ENCODE measurements at regions not wholly inside any gene's neighbourhood (a gene's known extent, or its start where the extent isn't known, plus 50 kb on each side); places are given as distances from the start of the nearest gene placed in this dataset.
"Not testable (repeated sequence)": the region's sequence is repeated elsewhere in the genome, so short reads cannot be mapped to it uniquely, and the experiment has no call there.

- peaks cover 11% of the 10 kb centered on the region for H3K4me1 Mint-ChIP-seq (ENCODE audit: unreplicated experiment)
- no peak overlapping the region for H3K27ac Mint-ChIP-seq
- peaks cover 27% of the 10 kb centered on the region for H3K27me3 Mint-ChIP-seq
- TF ChIP-seq CTCF (conservative IDR thresholded peaks at IDR 0.05): no peak
- H3K4me3 Mint-ChIP-seq: no peak overlapping the region
- H3K36me3 Mint-ChIP-seq: no peaks in the 10 kb centered on the region
- no peaks in the 10 kb centered on the region for H3K9me3 Mint-ChIP-seq
- DNase-seq (ENCODE audit: extremely low spot score, unreplicated experiment): no peak
These were observed 397.7 kb upstream of the TNRC6C start for GRCh38 chr17:77560841-77561240.

GRCh38 chr17:77562361-77562760, 396.1 kb upstream of the TNRC6C start:
- not testable (repeated sequence) for H3K9me3 Mint-ChIP-seq; H3K36me3 Mint-ChIP-seq; H3K4me3 Mint-ChIP-seq; H3K4me1 Mint-ChIP-seq (ENCODE audit: unreplicated experiment); H3K27ac Mint-ChIP-seq; DNase-seq (ENCODE audit: extremely low spot score, unreplicated experiment)
- peaks cover 23% of the 10 kb centered on the region for H3K27me3 Mint-ChIP-seq

DNA sequence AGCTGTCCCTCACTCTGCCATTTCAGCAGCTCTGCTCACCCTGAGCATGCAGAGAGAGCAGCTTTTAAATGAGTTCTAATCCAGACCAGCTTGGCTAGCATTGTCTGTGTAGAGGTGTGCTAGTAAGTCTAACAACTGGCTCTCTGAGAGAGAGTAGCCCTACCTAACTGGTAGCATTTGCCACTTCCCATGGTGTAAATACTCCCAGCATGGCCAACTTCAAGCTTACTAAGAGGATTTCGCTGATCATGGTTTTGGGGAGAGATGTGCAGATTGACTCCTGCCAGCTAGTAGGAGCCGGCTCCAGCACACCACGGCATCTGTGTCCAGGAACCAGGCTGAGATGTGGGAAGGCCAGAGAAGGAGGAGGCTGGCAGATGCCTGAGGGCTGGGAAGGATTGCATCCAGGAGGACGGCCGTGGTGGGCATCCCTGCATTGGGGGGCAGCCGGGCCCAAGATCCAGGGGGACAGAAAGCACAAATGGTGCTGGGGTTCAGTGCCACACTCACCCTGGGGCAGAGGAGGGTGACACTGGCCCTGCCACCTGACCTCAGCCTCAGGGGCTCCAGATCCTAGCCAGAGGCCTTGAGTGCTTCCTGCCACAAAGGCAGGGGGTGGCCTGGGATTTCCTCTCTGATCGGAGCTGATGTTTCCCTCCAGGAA, 394.9 kb upstream of the TNRC6C start:
- H3K9me3 Mint-ChIP-seq: no peaks in the 10 kb centered on the region
- H3K4me1 Mint-ChIP-seq (ENCODE audit: unreplicated experiment): no peaks in the 10 kb centered on the region
- no peak overlapping the region for H3K4me3 Mint-ChIP-seq
- no peak for TF ChIP-seq CTCF (conservative IDR thresholded peaks at IDR 0.05)
- no peak overlapping the region for H3K27ac Mint-ChIP-seq
- H3K27me3 Mint-ChIP-seq: peaks cover 21% of the 10 kb centered on the region
- DNase-seq (ENCODE audit: extremely low spot score, unreplicated experiment): no peak
- H3K36me3 Mint-ChIP-seq: no peaks in the 10 kb centered on the region

- no peak overlapping the region for H3K27ac Mint-ChIP-seq
- no peaks in the 10 kb centered on the region for H3K9me3 Mint-ChIP-seq
- H3K36me3 Mint-ChIP-seq: no peaks in the 10 kb centered on the region
- H3K4me3 Mint-ChIP-seq: no peak overlapping the region
- no peaks in the 10 kb centered on the region for H3K4me1 Mint-ChIP-seq (ENCODE audit: unreplicated experiment)
- TF ChIP-seq CTCF (conservative IDR thresholded peaks at IDR 0.05): no peak
- H3K27me3 Mint-ChIP-seq: peaks cover 18% of the 10 kb centered on the region
- DNase-seq (ENCODE audit: extremely low spot score, unreplicated experiment): no peak
These were observed 394.1 kb upstream of the TNRC6C start for GRCh38 chr17:77564278-77564920.

DNA sequence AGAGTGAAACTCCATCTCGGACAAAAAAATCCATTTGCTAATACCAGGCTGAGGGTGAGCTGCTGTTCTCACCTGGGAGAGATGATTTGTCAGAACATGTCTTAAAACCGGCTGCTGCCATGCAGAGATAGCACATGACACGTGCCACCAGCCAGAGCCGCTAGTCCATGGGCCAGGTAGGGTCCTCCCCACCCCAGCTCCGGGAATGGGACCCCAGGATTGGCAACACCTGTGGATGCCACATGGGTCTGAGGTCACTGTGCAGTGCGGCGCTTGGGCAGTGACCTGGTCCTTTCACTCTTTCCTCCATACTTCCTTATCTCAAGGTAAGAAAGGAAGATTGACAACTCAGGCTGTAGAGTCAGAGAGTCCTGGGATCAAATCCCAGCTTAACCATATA, 393.3 kb upstream of the TNRC6C start:
- Mint-ChIP-seq H3K4me3 (no peak overlapping the region), H3K9me3 (no peaks in the 10 kb centered on the region), H3K36me3 (no peaks in the 10 kb centered on the region), H3K4me1 (ENCODE audit: unreplicated experiment) (no peaks in the 10 kb centered on the region), H3K27me3 (peaks cover 13% of the 10 kb centered on the region), H3K27ac (no peak overlapping the region)
- no peak for TF ChIP-seq CTCF (conservative IDR thresholded peaks at IDR 0.05)
- DNase-seq (ENCODE audit: extremely low spot score, unreplicated experiment): no peak

- peaks cover 13% of the 10 kb centered on the region for H3K27me3 Mint-ChIP-seq
- no peak for DNase-seq (ENCODE audit: extremely low spot score, unreplicated experiment)
- TF ChIP-seq CTCF (conservative IDR thresholded peaks at IDR 0.05): no peak
- no peaks in the 10 kb centered on the region for H3K9me3 Mint-ChIP-seq
- H3K4me3 Mint-ChIP-seq: no peak overlapping the region
- H3K27ac Mint-ChIP-seq: no peak overlapping the region
- H3K4me1 Mint-ChIP-seq (ENCODE audit: unreplicated experiment): no peaks in the 10 kb centered on the region
- no peaks in the 10 kb centered on the region for H3K36me3 Mint-ChIP-seq
These were observed 392.4 kb upstream of the TNRC6C start for GRCh38 chr17:77566151-77566550.
